AG09309 (cell line): ENCODE measurements at regions not wholly inside any gene's neighbourhood (a gene's known extent, or its start where the extent isn't known, plus 50 kb on each side); places are given as distances from the start of the nearest gene placed in this dataset.

Experiments used
- DNase-seq: peaks from one replicate; pipeline ENCODE4 v3.0.0-alpha.2; 2010; ENCODE audit warnings: low read depth
- H3K4me3 ChIP-seq: 2 replicates; pipeline ENCODE4 v1.5.1; 2011; ENCODE audit warnings: mild to moderate bottlenecking, low read depth, low read length, moderate library complexity; ENCODE audit not compliant: control insufficient read depth
- TF ChIP-seq, protein P1 (sequence below): IDR thresholded peaks from 2 replicates; pipeline ENCODE4 v1.5.1; 2011; ENCODE audit warnings: mild to moderate bottlenecking, low read depth, low read length, inconsistent platforms; ENCODE audit not compliant: insufficient read depth, control insufficient read depth; ENCODE audit errors: missing control alignments

DNA sequence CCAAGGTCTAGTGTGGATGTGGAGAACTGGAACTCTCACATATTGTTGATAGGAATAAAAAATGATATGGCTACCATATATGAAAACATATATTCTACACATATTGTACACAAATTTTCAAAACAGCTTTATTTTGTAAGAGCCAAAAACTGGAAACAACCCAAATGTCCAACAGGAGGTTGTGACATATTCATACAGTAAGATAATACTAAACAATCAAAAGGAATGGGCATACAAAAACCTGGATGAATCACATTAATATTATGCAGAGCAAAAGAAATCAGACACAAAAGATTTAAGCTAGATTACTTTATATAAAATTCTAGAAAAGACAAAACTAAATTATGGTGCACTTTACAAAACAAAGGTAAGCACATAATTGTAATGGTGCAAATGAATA lies 223.9 kb downstream of the SIM1 start:
- DNase-seq, result no peak
- TF ChIP-seq, protein P1, sequence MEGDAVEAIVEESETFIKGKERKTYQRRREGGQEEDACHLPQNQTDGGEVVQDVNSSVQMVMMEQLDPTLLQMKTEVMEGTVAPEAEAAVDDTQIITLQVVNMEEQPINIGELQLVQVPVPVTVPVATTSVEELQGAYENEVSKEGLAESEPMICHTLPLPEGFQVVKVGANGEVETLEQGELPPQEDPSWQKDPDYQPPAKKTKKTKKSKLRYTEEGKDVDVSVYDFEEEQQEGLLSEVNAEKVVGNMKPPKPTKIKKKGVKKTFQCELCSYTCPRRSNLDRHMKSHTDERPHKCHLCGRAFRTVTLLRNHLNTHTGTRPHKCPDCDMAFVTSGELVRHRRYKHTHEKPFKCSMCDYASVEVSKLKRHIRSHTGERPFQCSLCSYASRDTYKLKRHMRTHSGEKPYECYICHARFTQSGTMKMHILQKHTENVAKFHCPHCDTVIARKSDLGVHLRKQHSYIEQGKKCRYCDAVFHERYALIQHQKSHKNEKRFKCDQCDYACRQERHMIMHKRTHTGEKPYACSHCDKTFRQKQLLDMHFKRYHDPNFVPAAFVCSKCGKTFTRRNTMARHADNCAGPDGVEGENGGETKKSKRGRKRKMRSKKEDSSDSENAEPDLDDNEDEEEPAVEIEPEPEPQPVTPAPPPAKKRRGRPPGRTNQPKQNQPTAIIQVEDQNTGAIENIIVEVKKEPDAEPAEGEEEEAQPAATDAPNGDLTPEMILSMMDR, result no peak
- H3K4me3 ChIP-seq, result no peak overlapping the region

DNA sequence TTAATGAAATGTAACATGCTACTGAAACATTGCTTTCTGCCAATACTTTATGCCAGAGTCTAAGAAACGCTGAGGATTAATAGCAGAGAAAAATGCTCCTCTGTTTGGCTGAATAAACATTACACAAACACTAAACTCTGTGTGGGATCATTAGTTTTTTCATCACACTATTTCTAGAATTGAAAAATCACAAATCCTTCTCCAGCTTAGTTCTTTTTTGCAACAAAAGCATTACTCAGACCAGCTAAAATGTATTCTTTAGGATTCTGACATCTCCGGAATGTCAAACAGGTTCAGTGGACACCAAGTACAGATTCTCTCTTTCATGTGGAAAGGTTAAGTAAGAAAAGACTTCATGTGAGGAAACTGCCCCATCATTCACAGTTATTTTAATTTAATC lies 226.9 kb downstream of the SIM1 start:
- no peak overlapping the region for H3K4me3 ChIP-seq
- DNase-seq, result no peak
- TF ChIP-seq, protein P1, result no peak

DNA sequence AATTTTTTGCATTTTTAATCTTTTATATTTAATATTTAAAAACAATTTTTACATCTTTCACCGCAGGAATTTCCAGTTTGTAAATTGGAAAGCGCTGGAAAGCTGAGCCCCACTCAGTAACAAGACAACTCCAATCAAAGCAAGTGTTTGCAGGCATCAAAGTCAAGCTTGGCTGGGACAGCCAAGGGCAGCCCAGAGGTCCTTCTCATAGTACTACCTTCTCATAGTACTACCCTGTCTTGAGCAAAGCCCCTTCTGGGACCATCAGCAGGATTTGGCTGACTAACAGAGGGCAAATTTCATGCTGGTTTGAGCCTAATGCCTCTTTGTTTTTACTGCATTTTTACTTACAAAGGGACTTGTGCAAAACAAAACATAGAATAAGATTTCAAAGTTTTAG lies 228.3 kb downstream of the SIM1 start:
- TF ChIP-seq, protein P1, result no peak
- no peak overlapping the region for H3K4me3 ChIP-seq
- no peak for DNase-seq

DNA sequence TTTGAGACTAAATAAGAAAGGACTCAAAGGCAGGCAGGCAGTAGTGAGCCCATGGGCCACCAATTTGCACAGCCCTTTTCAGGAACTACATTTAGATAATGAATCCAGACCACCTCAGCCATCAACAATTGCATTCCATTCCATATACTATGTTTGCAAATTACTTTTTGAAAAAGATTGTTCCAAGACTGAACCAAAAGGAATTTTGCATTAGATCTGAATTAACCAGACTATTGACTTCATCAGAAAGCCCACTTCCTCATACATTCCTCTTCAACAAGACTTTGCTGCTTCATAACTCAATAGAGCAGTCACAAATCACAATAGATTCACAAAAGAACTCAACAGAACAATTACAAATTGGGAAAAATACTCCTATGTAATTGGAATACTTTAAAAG lies 229.1 kb downstream of the SIM1 start:
- no peak overlapping the region for H3K4me3 ChIP-seq
- TF ChIP-seq, protein P1, result no peak

DNA sequence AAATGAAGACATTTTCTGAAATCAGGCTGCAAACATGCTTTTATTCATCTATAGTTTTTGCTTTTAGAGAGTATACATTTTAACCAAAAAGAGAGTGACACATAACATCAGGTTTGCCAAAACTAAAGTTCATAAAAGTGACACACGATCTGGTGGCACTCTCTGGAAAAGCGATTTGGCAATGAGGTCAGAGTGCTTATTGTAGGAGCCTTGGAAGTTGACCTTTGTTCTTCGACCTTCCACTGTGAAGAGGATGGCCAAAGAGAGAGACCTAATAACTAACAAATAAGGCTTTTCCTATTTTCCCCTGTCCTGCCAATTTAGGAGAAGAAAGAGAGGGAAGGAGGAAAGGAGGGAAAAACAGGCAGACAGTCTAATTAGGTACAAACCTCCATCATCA lies 230.1 kb downstream of the SIM1 start:
- DNase-seq, result no peak
- TF ChIP-seq, protein P1, result no peak
- H3K4me3 ChIP-seq, result no peak overlapping the region

More for the DNA sequence above, 229.1 kb downstream of the SIM1 start:
- DNase-seq, result no peak

DNA sequence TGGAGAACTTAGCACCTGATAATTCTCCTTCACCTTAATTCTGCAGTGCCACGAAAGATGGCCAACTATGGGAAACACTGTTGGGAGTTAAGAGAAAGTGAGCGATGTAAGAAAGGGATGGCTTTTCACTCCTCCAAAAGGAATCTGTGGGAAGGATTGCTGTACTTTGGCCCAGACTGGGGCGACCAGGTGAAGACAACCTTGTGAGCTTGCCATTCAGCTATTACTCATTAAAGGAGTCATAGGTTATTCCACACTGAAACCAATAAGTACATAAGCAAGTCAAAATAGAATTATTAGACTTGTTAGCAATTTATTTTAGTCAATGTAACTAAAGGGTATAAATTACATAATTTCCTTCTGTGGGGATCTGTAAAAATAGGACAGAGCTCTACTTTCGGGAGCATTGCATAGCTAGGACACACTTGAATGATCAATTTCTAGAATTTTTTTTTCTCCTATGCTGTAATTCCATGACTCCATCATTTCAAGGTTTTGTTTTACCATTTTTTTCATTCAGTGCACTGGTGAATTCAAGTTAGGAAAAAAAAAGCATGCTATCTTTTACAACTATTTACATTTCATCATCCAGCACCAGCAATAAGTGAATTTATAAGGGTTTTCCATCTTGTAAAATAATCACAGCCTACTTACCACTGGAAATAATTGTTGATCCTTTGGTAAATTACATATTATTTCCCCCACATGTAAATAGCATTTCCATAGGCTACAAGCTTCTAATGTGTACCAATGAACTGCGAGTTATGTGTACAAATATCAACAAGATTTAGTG lies 231.7 kb downstream of the SIM1 start:
- no peak for DNase-seq
- TF ChIP-seq, protein P1, result no peak
- H3K4me3 ChIP-seq, result no peak overlapping the region
